ENCODE measurements at regions not wholly inside any gene's neighbourhood (a gene's known extent, or its start where the extent isn't known, plus 50 kb on each side); places are given as distances from the start of the nearest gene placed in this dataset.

DNA sequence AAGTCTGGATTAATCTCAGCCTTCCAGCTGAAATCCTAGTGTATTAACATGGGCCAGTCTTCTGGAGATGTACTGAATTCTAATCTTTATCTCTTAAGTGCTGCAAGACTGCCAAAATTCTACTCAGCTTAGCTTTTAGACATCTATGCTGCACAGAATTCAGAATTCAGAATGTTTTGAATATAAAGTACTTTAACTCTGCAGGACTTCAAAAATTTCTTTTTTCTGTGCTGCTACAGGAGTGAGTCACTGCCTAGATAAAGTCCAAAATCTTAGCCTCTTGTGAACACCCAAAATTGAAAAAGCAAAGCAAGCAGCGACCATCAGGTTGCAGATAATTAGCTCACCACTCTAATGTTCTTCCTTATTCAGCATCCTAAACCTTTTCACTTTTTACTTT lies 1092.6 kb upstream of the PCDH10 start:
- TF ChIP-seq, protein P1, sequence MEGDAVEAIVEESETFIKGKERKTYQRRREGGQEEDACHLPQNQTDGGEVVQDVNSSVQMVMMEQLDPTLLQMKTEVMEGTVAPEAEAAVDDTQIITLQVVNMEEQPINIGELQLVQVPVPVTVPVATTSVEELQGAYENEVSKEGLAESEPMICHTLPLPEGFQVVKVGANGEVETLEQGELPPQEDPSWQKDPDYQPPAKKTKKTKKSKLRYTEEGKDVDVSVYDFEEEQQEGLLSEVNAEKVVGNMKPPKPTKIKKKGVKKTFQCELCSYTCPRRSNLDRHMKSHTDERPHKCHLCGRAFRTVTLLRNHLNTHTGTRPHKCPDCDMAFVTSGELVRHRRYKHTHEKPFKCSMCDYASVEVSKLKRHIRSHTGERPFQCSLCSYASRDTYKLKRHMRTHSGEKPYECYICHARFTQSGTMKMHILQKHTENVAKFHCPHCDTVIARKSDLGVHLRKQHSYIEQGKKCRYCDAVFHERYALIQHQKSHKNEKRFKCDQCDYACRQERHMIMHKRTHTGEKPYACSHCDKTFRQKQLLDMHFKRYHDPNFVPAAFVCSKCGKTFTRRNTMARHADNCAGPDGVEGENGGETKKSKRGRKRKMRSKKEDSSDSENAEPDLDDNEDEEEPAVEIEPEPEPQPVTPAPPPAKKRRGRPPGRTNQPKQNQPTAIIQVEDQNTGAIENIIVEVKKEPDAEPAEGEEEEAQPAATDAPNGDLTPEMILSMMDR (IDR thresholded peaks at IDR 0.05; ENCODE audit: low read depth, low read length) = no peak
- no peak overlapping the region for H3K27ac ChIP-seq
- no peak overlapping the region for H3K4me3 ChIP-seq (ENCODE audit: low read depth, low read length)
- H3K36me3 ChIP-seq = no peaks in the 10 kb centered on the region
- H3K27me3 ChIP-seq (ENCODE audit: insufficient read depth, low read depth, severe bottlenecking) = no peaks in the 10 kb centered on the region
- peaks cover 9% of the 10 kb centered on the region for H3K9me3 ChIP-seq (ENCODE audit: severe bottlenecking)
- no peak for DNase-seq

DNA sequence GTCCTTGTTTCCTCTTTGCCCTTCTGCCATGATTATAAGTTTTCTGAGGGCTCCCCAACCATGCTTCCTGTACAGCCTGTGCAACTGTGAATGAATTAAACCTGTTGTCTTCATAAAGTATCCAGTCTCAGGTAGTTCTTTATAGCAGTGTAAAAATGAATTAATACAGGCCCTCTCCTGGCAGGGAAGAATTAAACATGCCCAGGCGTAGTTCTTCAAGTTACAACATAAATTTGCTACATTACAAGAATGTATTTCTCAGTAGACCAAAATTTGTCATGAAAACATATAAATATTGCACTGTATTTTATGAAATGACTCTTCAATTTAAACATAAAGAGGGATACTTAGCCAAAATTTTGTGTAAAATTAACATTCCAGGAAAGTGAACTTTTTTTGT lies 1089.9 kb upstream of the PCDH10 start:
- DNase-seq = no peak
- TF ChIP-seq, protein P1 (IDR thresholded peaks at IDR 0.05; ENCODE audit: low read depth, low read length) = no peak
- Histone ChIP-seq H3K36me3 (no peaks in the 10 kb centered on the region), H3K27me3 (ENCODE audit: insufficient read depth, low read depth, severe bottlenecking) (no peaks in the 10 kb centered on the region), H3K9me3 (ENCODE audit: severe bottlenecking) (peaks cover 9% of the 10 kb centered on the region), H3K4me3 (ENCODE audit: low read depth, low read length) (no peak overlapping the region), H3K27ac (no peak overlapping the region)

- Histone ChIP-seq H3K4me3 (ENCODE audit: low read depth, low read length) (no peak overlapping the region), H3K36me3 (no peaks in the 10 kb centered on the region), H3K9me3 (ENCODE audit: severe bottlenecking) (peaks cover 9% of the 10 kb centered on the region), H3K27ac (no peak overlapping the region), H3K27me3 (ENCODE audit: insufficient read depth, low read depth, severe bottlenecking) (no peaks in the 10 kb centered on the region)
- TF ChIP-seq, protein P1 (IDR thresholded peaks at IDR 0.05; ENCODE audit: low read depth, low read length) = no peak
- no peak for DNase-seq
Observed at GRCh38 chr4:132062611-132063239, 1086.4 kb upstream of the PCDH10 start.

- H3K27me3 ChIP-seq (ENCODE audit: insufficient read depth, low read depth, severe bottlenecking) = no peaks in the 10 kb centered on the region
- H3K9me3 ChIP-seq (ENCODE audit: severe bottlenecking) = peaks cover under 1% of the 10 kb centered on the region
- TF ChIP-seq, protein P1 (IDR thresholded peaks at IDR 0.05; ENCODE audit: low read depth, low read length) = no peak
- H3K27ac ChIP-seq = no peak overlapping the region
- no peak for DNase-seq
- no peaks in the 10 kb centered on the region for H3K36me3 ChIP-seq
- no peak overlapping the region for H3K4me3 ChIP-seq (ENCODE audit: low read depth, low read length)
Observed at GRCh38 chr4:132063829-132064228, 1085.3 kb upstream of the PCDH10 start.

DNA sequence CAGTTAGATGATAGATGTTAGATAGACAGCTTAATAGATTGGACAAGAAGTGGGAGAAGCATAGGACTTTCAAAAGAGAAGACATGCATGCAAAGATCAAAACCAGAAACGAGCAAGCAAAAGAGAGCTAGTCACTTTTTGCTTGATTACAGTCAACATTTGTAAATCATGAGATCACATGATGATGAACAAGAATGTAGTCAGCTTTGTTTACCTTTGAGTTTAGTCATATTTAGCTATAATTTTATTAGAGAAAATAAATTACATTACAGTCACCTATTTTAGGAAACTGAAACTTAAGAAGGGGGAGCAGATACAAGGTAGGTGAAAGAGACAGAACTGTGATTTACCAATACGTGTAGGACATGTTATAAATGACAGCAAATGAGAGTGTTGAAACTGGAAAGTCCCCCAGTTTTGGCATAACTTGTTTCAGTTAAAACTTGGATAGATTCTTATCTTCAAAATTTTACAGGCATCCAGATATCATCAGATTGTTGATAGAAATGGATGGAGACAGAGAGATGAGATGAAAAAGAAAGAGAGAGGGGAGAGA lies 1083.1 kb upstream of the PCDH10 start:
- Histone ChIP-seq H3K27me3 (ENCODE audit: insufficient read depth, low read depth, severe bottlenecking) (no peaks in the 10 kb centered on the region), H3K4me3 (ENCODE audit: low read depth, low read length) (no peak overlapping the region), H3K36me3 (no peaks in the 10 kb centered on the region), H3K9me3 (ENCODE audit: severe bottlenecking) (no peaks in the 10 kb centered on the region), H3K27ac (no peak overlapping the region)
- no peak for DNase-seq
- TF ChIP-seq, protein P1 (IDR thresholded peaks at IDR 0.05; ENCODE audit: low read depth, low read length) = no peak

DNA sequence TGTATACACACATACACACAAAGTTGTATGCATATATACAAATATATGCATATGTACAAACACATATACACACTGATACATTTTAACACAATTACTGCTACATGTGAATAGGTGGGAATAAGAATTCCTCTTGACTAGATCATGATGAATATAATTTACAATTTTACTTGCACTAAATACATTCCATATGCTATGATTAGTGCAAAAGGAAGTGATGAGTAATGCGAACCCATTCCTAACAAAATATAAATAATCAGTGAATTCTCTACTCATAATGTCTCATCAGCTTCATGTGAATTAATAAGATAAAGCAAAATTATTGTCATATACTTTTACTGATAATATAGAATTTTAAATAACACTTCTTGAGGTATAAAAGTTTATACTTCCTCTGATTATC lies 1077.3 kb upstream of the PCDH10 start:
- Histone ChIP-seq H3K4me3 (ENCODE audit: low read depth, low read length) (no peak overlapping the region), H3K27ac (no peak overlapping the region), H3K27me3 (ENCODE audit: insufficient read depth, low read depth, severe bottlenecking) (no peaks in the 10 kb centered on the region), H3K9me3 (ENCODE audit: severe bottlenecking) (no peaks in the 10 kb centered on the region), H3K36me3 (no peaks in the 10 kb centered on the region)
- TF ChIP-seq, protein P1 (IDR thresholded peaks at IDR 0.05; ENCODE audit: low read depth, low read length) = no peak
- DNase-seq = no peak

Data from WERI-Rb-1 (cell line).